HEK293 (cell line): ENCODE measurements at regions not wholly inside any gene's neighbourhood (a gene's known extent, or its start where the extent isn't known, plus 50 kb on each side); places are given as distances from the start of the nearest gene placed in this dataset.
"Not testable (repeated sequence)": the region's sequence is repeated elsewhere in the genome, so short reads cannot be mapped to it uniquely, and the experiment has no call there.

Experiments
- CTCF ChIA-PET: fragments of 350-600 bp; formaldehyde crosslinking; extraction: SDS; loops from one replicate; lab custom pipeline; 2021; ENCODE audit warnings: antibody characterized with exemption; lab: Yijun Ruan, JAX
- POLR2A ChIA-PET: fragments of 300-600 bp; formaldehyde crosslinking; extraction: SDS; loops from one replicate; lab custom pipeline; 2020; ENCODE audit warnings: antibody characterized with exemption, inconsistent platforms; lab: Yijun Ruan, JAX
- H3K27ac ChIP-seq: fragments of 200-500 bp; sonication (Bioruptor generic); 2 replicates; pipeline ENCODE4 v1.5.1; 2014; ENCODE audit warnings: low read depth, low read length, control low read depth, inconsistent platforms; ENCODE audit errors: extremely low read depth
- H3K36me3 ChIP-seq, 2 experiments: fragments of 200-500 bp in 1 of 2; sonication (Bioruptor generic) in 1 of 2; 1 replicate in 1 of 2; 2 replicates in 1 of 2; pipeline ENCODE4 v1.5.1; 2014 to 2017; ENCODE audit warnings: inconsistent platforms in 2 of 2, low read length in 2 of 2; ENCODE audit not compliant: control insufficient read depth in 2 of 2, insufficient read depth in 1 of 2
- H3K4me1 ChIP-seq: fragments of 200-500 bp; sonication (Bioruptor generic); 2 replicates; pipeline ENCODE4 v1.5.1; 2014; ENCODE audit warnings: mild to moderate bottlenecking, low read length, inconsistent platforms; ENCODE audit not compliant: control insufficient read depth, insufficient read depth
- H3K4me3 ChIP-seq: 2 replicates; pipeline ENCODE4 v1.5.1; 2011; ENCODE audit warnings: low read depth, mild to moderate bottlenecking, control low read depth, low read length, moderate library complexity
- H3K9me3 ChIP-seq: fragments of 200-500 bp; sonication (Bioruptor generic); 2 replicates; pipeline ENCODE4 v1.5.1; 2014; ENCODE audit warnings: low read depth, low read length, inconsistent platforms; ENCODE audit not compliant: control insufficient read depth, insufficient read depth
- GLIS2 ChIP-seq: fragments of 450-650 bp; formaldehyde crosslinking; IDR thresholded peaks from 2 replicates; pipeline ENCODE4 v1.5.1; 2016; ENCODE audit warnings: missing biosample characterization, missing genetic modification characterization
- KLF1 ChIP-seq: fragments of 450-650 bp; formaldehyde crosslinking; IDR thresholded peaks from 2 replicates; pipeline ENCODE4 v1.5.1; 2016; ENCODE audit warnings: missing biosample characterization, missing genetic modification characterization
- PRDM1 ChIP-seq: fragments of 450-650 bp; formaldehyde crosslinking; IDR thresholded peaks from 2 replicates; pipeline ENCODE4; 2016; ENCODE audit warnings: missing biosample characterization, missing genetic modification characterization
- SP7 ChIP-seq: fragments of 450-650 bp; formaldehyde crosslinking; IDR thresholded peaks from 2 replicates; pipeline ENCODE4 v1.5.1; 2016; ENCODE audit warnings: missing biosample characterization, missing genetic modification characterization
- YY1 ChIP-seq: fragments of 450-650 bp; formaldehyde crosslinking; IDR thresholded peaks from 2 replicates; pipeline ENCODE4 v1.5.1; 2018; ENCODE audit warnings: missing biosample characterization, missing genetic modification characterization
- ZBTB20 ChIP-seq: fragments of 450-650 bp; formaldehyde crosslinking; IDR thresholded peaks from 2 replicates; pipeline ENCODE4 v1.5.1; 2016; ENCODE audit warnings: missing biosample characterization, missing genetic modification characterization
- ZFHX2 ChIP-seq: fragments of 450-650 bp; formaldehyde crosslinking; conservative IDR thresholded peaks from 2 replicates; pipeline ENCODE4 v1.5.1; 2016; ENCODE audit warnings: missing biosample characterization, missing genetic modification characterization
- ZNF221 ChIP-seq: fragments of 450-650 bp; formaldehyde crosslinking; IDR thresholded peaks from 2 replicates; pipeline ENCODE4 v1.5.1; 2017; ENCODE audit warnings: missing biosample characterization, missing genetic modification characterization, borderline replicate concordance
- ZNF311 ChIP-seq: fragments of 450-650 bp; formaldehyde crosslinking; IDR thresholded peaks from 2 replicates; pipeline ENCODE4 v1.5.1; 2017; ENCODE audit warnings: missing biosample characterization, missing genetic modification characterization, borderline replicate concordance
- ZNF433 ChIP-seq: fragments of 450-650 bp; formaldehyde crosslinking; IDR thresholded peaks from 2 replicates; pipeline ENCODE4 v1.5.1; 2016; ENCODE audit warnings: missing biosample characterization, missing genetic modification characterization, low read depth
- ZNF529 ChIP-seq: fragments of 450-650 bp; formaldehyde crosslinking; IDR thresholded peaks from 2 replicates; pipeline ENCODE4 v1.5.1; 2017; ENCODE audit warnings: missing genetic modification characterization, missing biosample characterization; ENCODE audit not compliant: insufficient replicate concordance
- ZNF621 ChIP-seq: fragments of 450-650 bp; formaldehyde crosslinking; IDR thresholded peaks from 2 replicates; pipeline ENCODE4 v1.5.1; 2017; ENCODE audit warnings: missing biosample characterization, missing genetic modification characterization
- ZNF624 ChIP-seq: fragments of 450-650 bp; formaldehyde crosslinking; IDR thresholded peaks from 2 replicates; pipeline ENCODE4 v1.5.1; 2017; ENCODE audit warnings: missing biosample characterization, missing genetic modification characterization
- ZNF626 ChIP-seq: fragments of 450-650 bp; sonication (Bioruptor Pico); formaldehyde crosslinking; IDR thresholded peaks from 2 replicates; pipeline ENCODE4 v1.5.1; 2018; ENCODE audit warnings: missing biosample characterization, missing genetic modification characterization, inconsistent platforms
- ZNF791 ChIP-seq: fragments of 450-650 bp; formaldehyde crosslinking; IDR thresholded peaks from 2 replicates; pipeline ENCODE4 v1.5.1; 2016; ENCODE audit warnings: missing biosample characterization, missing genetic modification characterization
- ZXDB ChIP-seq: fragments of 450-650 bp; formaldehyde crosslinking; IDR thresholded peaks from 2 replicates; pipeline ENCODE4 v1.5.1; 2016; ENCODE audit warnings: missing biosample characterization, missing genetic modification characterization
- TF ChIP-seq, protein P1 (sequence below): fragments of 450-650 bp; formaldehyde crosslinking; IDR thresholded peaks from 2 replicates; pipeline ENCODE4 v1.5.1; 2016; ENCODE audit warnings: missing biosample characterization, missing genetic modification characterization
- TF ChIP-seq, protein P2 (sequence below): fragments of 450-650 bp; formaldehyde crosslinking; IDR thresholded peaks from 2 replicates; pipeline ENCODE4 v1.5.1; 2016; ENCODE audit warnings: missing biosample characterization, missing genetic modification characterization
- TF ChIP-seq, protein P3 (sequence below): fragments of 450-650 bp; IDR thresholded peaks from 2 replicates; pipeline ENCODE4 v1.5.1; 2018; ENCODE audit warnings: missing biosample characterization, missing genetic modification characterization
- TF ChIP-seq, protein P4 (sequence below): fragments of 450-650 bp; formaldehyde crosslinking; IDR thresholded peaks from 2 replicates; pipeline ENCODE4 v1.5.1; 2016; ENCODE audit warnings: missing biosample characterization, missing genetic modification characterization

DNA sequence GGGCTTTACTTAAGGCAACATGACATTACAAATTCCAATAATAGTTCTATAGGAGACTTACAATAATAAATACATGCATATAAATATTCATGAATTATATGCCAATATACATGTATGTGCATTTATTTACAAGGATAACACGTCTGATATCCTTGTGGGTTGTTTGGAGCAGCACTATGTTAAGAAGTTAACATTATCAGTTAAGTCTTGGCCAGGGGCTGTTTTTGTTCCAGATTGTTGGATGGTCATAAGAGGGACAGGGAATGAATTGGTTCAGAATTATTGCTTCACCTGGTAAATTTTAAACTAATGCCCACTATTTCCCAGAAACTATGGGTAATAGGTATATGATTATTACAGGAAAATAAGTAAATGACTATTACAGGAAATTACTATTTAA, 81.3 kb upstream of the MMS22L start:
- CTCF ChIA-PET, result interaction anchor here (0.6 kb wide), 1 partner anchor 1247 kb away, joined by 3 read pairs; no protein-coding TSS in a partner anchor
- TF ChIP-seq ZNF311 (tag by site-specific recombination), result no peak
- TF ChIP-seq, protein P1, sequence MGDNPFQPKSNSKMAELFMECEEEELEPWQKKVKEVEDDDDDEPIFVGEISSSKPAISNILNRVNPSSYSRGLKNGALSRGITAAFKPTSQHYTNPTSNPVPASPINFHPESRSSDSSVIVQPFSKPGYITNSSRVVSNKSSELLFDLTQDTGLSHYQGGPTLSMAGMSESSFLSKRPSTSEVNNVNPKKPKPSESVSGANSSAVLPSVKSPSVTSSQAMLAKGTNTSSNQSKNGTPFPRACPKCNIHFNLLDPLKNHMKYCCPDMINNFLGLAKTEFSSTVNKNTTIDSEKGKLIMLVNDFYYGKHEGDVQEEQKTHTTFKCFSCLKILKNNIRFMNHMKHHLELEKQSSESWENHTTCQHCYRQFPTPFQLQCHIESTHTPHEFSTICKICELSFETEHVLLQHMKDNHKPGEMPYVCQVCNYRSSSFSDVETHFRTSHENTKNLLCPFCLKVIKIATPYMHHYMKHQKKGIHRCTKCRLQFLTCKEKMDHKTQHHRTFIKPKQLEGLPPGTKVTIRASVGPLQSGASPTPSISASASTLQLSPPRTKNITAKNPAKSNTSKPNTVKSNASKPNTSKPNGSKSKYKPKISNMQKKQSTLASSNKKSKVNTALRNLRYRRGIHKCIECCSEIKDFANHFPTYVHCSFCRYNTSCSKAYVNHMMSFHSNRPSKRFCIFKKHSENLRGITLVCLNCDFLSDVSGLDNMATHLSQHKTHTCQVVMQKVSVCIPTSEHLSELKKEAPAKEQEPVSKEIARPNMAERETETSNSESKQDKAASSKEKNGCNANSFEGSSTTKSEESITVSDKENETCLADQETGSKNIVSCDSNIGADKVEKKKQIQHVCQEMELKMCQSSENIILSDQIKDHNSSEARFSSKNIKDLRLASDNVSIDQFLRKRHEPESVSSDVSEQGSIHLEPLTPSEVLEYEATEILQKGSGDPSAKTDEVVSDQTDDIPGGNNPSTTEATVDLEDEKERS, result no peak
- TF ChIP-seq, protein P2, sequence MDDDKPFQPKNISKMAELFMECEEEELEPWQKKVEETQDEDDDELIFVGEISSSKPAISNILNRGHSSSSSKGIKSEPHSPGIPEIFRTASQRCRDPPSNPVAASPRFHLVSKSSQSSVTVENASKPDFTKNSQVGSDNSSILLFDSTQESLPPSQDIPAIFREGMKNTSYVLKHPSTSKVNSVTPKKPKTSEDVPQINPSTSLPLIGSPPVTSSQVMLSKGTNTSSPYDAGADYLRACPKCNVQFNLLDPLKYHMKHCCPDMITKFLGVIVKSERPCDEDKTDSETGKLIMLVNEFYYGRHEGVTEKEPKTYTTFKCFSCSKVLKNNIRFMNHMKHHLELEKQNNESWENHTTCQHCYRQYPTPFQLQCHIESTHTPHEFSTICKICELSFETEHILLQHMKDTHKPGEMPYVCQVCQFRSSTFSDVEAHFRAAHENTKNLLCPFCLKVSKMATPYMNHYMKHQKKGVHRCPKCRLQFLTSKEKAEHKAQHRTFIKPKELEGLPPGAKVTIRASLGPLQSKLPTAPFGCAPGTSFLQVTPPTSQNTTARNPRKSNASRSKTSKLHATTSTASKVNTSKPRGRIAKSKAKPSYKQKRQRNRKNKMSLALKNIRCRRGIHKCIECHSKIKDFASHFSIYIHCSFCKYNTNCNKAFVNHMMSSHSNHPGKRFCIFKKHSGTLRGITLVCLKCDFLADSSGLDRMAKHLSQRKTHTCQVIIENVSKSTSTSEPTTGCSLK (tag by site-specific recombination), result no peak
- TF ChIP-seq, protein P3, sequence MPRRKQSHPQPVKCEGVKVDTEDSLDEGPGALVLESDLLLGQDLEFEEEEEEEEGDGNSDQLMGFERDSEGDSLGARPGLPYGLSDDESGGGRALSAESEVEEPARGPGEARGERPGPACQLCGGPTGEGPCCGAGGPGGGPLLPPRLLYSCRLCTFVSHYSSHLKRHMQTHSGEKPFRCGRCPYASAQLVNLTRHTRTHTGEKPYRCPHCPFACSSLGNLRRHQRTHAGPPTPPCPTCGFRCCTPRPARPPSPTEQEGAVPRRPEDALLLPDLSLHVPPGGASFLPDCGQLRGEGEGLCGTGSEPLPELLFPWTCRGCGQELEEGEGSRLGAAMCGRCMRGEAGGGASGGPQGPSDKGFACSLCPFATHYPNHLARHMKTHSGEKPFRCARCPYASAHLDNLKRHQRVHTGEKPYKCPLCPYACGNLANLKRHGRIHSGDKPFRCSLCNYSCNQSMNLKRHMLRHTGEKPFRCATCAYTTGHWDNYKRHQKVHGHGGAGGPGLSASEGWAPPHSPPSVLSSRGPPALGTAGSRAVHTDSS (tag by site-specific recombination), result no peak
- no peak for TF ChIP-seq ZNF433 (tag by site-specific recombination)
- TF ChIP-seq SP7 (tag by site-specific recombination), result no peak
- TF ChIP-seq ZXDB, result no peak
- TF ChIP-seq, all 188 proteins: peak for 0
- POLR2A ChIA-PET, result no interaction called here

DNA sequence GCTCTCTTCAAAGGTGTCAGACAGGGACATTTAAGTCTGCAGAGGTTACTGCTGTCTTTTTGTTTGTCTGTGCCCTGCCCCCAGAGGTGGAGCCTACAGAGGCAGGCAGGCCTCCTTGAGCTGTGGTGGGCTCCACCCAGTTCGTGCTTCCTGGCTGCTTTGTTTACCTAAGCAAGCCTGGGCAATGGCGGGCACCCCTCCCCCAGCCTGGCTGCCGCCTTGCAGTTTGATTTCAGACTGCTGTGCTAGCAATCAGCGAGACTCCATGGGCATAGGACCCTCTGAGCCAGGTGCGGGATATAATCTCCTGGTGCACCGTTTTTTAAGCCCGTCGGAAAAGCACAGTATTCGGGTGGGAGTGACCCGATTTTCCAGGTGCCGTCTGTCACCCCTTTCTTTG, 99.1 kb upstream of the MMS22L start:
- H3K27ac ChIP-seq, CTCF ChIA-PET, H3K36me3 ChIP-seq, H3K9me3 ChIP-seq, H3K4me3 ChIP-seq, POLR2A ChIA-PET, H3K4me1 ChIP-seq: not testable (repeated sequence)

More for the DNA sequence above, 81.3 kb upstream of the MMS22L start:
- Histone ChIP-seq H3K4me1 (no peaks in the 10 kb centered on the region), H3K9me3 (no peaks in the 10 kb centered on the region), H3K27ac (no peak overlapping the region), H3K4me3 (no peak overlapping the region), H3K36me3 (no peaks in the 10 kb centered on the region)

DNA sequence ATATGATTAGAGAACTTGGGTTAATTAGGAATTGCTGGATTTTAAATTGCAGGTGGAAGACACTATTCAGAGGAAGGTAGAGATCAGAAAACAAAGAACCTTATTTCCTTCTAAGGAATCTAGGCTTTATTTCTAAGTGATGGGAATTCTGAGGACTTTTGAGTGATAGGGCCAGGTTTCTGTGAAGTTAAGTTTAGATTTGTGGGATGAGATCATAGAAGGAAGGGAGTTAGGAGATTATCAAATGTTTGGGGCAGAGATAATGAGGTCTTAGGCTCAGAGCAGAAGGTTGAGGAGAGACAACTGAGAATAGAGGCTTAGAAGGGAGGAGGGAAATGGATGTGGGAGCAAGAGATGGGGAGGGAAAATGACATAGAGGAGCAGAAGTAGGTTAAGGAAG, 109.7 kb upstream of the MMS22L start:
- ChIA-PET CTCF (interaction anchor here (0.8 to 5.4 kb wide), 7 partner anchors 33 to 208 kb away, joined by 3 to 55 read pairs (median 5); no protein-coding TSS in a partner anchor), POLR2A (interaction anchor here (1.1 kb wide), 1 partner anchor 110 kb away, joined by 3 read pairs; the partner anchor contains the start of gene MMS22L)
- Histone ChIP-seq H3K4me1 (no peaks in the 10 kb centered on the region), H3K9me3 (no peaks in the 10 kb centered on the region), H3K36me3 (no peaks in the 10 kb centered on the region), H3K27ac (no peak overlapping the region), H3K4me3 (no peak overlapping the region)
- TF ChIP-seq ZNF626 (no peak), ZNF529 (tag by site-specific recombination) (no peak), PRDM1 (no peak), ZNF624 (tag by site-specific recombination) (no peak), ZNF621 (tag by site-specific recombination) (no peak), YY1 (tag by site-specific recombination) (no peak), ZNF791 (tag by site-specific recombination) (no peak), GLIS2 (tag by site-specific recombination) (no peak), ZFHX2 (tag by site-specific recombination) (no peak), ZBTB20 (tag by site-specific recombination) (no peak), ZNF221 (no peak), KLF1 (tag by site-specific recombination) (no peak), ZNF433 (tag by site-specific recombination) (no peak)
- TF ChIP-seq, protein P4, sequence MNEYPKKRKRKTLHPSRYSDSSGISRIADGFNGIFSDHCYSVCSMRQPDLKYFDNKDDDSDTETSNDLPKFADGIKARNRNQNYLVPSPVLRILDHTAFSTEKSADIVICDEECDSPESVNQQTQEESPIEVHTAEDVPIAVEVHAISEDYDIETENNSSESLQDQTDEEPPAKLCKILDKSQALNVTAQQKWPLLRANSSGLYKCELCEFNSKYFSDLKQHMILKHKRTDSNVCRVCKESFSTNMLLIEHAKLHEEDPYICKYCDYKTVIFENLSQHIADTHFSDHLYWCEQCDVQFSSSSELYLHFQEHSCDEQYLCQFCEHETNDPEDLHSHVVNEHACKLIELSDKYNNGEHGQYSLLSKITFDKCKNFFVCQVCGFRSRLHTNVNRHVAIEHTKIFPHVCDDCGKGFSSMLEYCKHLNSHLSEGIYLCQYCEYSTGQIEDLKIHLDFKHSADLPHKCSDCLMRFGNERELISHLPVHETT, result no peak
